ENCODE measurements at regions not wholly inside any gene's neighbourhood (a gene's known extent, or its start where the extent isn't known, plus 50 kb on each side); places are given as distances from the start of the nearest gene placed in this dataset.

GRCh38 chr20:58146081-58146745, 82.2 kb downstream of the ANKRD60 start (continued):
- TF ChIP-seq ZNF302 (CRISPR knock-in tag; IDR thresholded peaks at IDR 0.05) (no peak), CEBPB (IDR thresholded peaks at IDR 0.05) (no peak), CBX2 (IDR thresholded peaks at IDR 0.05; ENCODE audit: borderline replicate concordance, low read depth) (no peak)

GRCh38 chr20:58145506-58146080, 82.9 kb downstream of the ANKRD60 start:
- POLR2A ChIA-PET = interaction anchor here (0.8 kb wide), 1 partner anchor 9 kb away, joined by 4 read pairs; no protein-coding TSS in a partner anchor
- no peak for TF ChIP-seq KDM5A (IDR thresholded peaks at IDR 0.05)
- no peak for TF ChIP-seq HEYL (CRISPR knock-in tag; IDR thresholded peaks at IDR 0.05)
- no peak for TF ChIP-seq POLR2AphosphoS2 (conservative IDR thresholded peaks at IDR 0.05; ENCODE audit: low read length)
- no peak for TF ChIP-seq HOXA7 (CRISPR knock-in tag; IDR thresholded peaks at IDR 0.05)
- TF ChIP-seq, protein P1, sequence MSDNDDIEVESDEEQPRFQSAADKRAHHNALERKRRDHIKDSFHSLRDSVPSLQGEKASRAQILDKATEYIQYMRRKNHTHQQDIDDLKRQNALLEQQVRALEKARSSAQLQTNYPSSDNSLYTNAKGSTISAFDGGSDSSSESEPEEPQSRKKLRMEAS (IDR thresholded peaks at IDR 0.05) = no peak
- TF ChIP-seq HOXB13 (CRISPR knock-in tag; IDR thresholded peaks at IDR 0.05; ENCODE audit: low read depth) = no peak
- TF ChIP-seq TFCP2L1 (CRISPR knock-in tag; IDR thresholded peaks at IDR 0.05) = no peak
- no peak for TF ChIP-seq ZSCAN20 (CRISPR knock-in tag; IDR thresholded peaks at IDR 0.05)
- no peak for TF ChIP-seq SMC3 (IDR thresholded peaks at IDR 0.05)
- no peak for TF ChIP-seq REST (IDR thresholded peaks at IDR 0.05)
- TF ChIP-seq, protein P2, sequence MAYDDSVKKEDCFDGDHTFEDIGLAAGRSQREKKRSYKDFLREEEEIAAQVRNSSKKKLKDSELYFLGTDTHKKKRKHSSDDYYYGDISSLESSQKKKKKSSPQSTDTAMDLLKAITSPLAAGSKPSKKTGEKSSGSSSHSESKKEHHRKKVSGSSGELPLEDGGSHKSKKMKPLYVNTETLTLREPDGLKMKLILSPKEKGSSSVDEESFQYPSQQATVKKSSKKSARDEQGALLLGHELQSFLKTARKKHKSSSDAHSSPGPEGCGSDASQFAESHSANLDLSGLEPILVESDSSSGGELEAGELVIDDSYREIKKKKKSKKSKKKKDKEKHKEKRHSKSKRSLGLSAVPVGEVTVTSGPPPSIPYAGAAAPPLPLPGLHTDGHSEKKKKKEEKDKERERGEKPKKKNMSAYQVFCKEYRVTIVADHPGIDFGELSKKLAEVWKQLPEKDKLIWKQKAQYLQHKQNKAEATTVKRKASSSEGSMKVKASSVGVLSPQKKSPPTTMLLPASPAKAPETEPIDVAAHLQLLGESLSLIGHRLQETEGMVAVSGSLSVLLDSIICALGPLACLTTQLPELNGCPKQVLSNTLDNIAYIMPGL (CRISPR knock-in tag; IDR thresholded peaks at IDR 0.05; ENCODE audit: borderline replicate concordance) = no peak
- TF ChIP-seq FOSB (CRISPR knock-in tag; IDR thresholded peaks at IDR 0.05) = no peak
- no peak for TF ChIP-seq RAD21 (conservative IDR thresholded peaks at IDR 0.05 in 1 of 2, IDR thresholded peaks at IDR 0.05 in 1 of 2)
- TF ChIP-seq, protein P3, sequence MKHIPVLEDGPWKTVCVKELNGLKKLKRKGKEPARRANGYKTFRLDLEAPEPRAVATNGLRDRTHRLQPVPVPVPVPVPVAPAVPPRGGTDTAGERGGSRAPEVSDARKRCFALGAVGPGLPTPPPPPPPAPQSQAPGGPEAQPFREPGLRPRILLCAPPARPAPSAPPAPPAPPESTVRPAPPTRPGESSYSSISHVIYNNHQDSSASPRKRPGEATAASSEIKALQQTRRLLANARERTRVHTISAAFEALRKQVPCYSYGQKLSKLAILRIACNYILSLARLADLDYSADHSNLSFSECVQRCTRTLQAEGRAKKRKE (CRISPR knock-in tag; IDR thresholded peaks at IDR 0.05; ENCODE audit: low read depth) = no peak
- no peak for TF ChIP-seq RCOR1 (IDR thresholded peaks at IDR 0.05; ENCODE audit: low read depth, low read length)
- no peak for TF ChIP-seq RARB (CRISPR knock-in tag; IDR thresholded peaks at IDR 0.05)
- TF ChIP-seq CBX2 (IDR thresholded peaks at IDR 0.05; ENCODE audit: borderline replicate concordance, low read depth) = no peak
- TF ChIP-seq BHLHE40 (IDR thresholded peaks at IDR 0.05; ENCODE audit: low read depth, low read length) = no peak
- ATAC-seq (no peak), DNase-seq (ENCODE audit: low read depth in 1 of 2, low spot score in 1 of 2) (no peak), FAIRE-seq (no peak)
- CTCF ChIA-PET = interaction anchor here (1.2 to 2.2 kb wide), 6 partner anchors 12 to 58 kb away, joined by 3 to 6 read pairs (median 3); no protein-coding TSS in a partner anchor
- H3K9me3 ChIP-seq = peaks cover 6% of the 10 kb centered on the region; the same call in 2 of the 3 replicates
- 65% methylated on average over 6 of the region's 6 CpGs for WGBS (ENCODE audit: missing lambda C conversion rate)
- H3K4me3 ChIP-seq = no peak overlapping the region
- H3K4me1 ChIP-seq = no peaks in the 10 kb centered on the region
- no peak overlapping the region for H3K27ac ChIP-seq
- H3K4me2 ChIP-seq = no peak overlapping the region

All from A549 (cell line).